K562 (cell line): ENCODE measurements at regions not wholly inside any gene's neighbourhood (a gene's known extent, or its start where the extent isn't known, plus 50 kb on each side); places are given as distances from the start of the nearest gene placed in this dataset.

Source experiments
- ATAC-seq: fragments of 200-7000 bp; cut with Tn5 transposase; 3 replicates; pipeline ENCODE4 v1.9.1; 2020; ENCODE audit warnings: moderate library complexity
- BruUV-seq: library from RNA; stranded (reverse); fragments of 400-500 nt; replicated peaks from 2 replicates; lab custom pipeline; 2021; lab: Mats Ljungman, UMichigan
- CTCF ChIA-PET: fragments of 300-600 bp; formaldehyde crosslinking; extraction: SDS; loops from one replicate; lab custom pipeline; 2021; ENCODE audit warnings: low intra/inter-chr PET ratio; lab: Yijun Ruan, JAX
- POLR2A ChIA-PET: fragments of 300-600, 350-650 bp; sonication (Branson Sonifier 250); formaldehyde crosslinking; extraction: SDS; loops from one replicate; lab custom pipeline; 2021; ENCODE audit warnings: antibody characterized with exemption, inconsistent platforms; lab: Yijun Ruan, JAX
- DNase-seq, 4 experiments: peaks; one replicate each; pipeline versions ENCODE4 v3.0.0 to v3.0.0-alpha.2; 2011 to 2018; ENCODE audit warnings: low spot score in 3 of 4, mixed read lengths in 3 of 4; ENCODE audit errors: extremely low read depth in 1 of 4
- FAIRE-seq: peaks from 2 replicates; lab custom pipeline; 2011; peaks lifted over from hg19 to GRCh38; lab: Jason Lieb, UNC
- H2AFZ ChIP-seq: 2 replicates; pipeline ENCODE4 v1.6.0; 2011; ENCODE audit warnings: low read depth, low read length, control low read depth, inconsistent platforms
- H3K27ac ChIP-seq: fragments of 200-600 bp; 3 replicates; pipeline ENCODE4 v1.8.0; 2011; ENCODE audit warnings: low read depth, mild to moderate bottlenecking, control low read depth, inconsistent platforms, low read length, moderate library complexity, mixed read lengths; ENCODE audit errors: extremely low read depth
- H3K27me3 ChIP-seq, 2 experiments: fragments of 300-600 bp in 1 of 2; 2 replicates in 1 of 2; 3 replicates in 1 of 2; pipeline versions ENCODE4 v1.6.0 to v1.8.0; 2011; ENCODE audit warnings: inconsistent platforms in 2 of 2, low read length in 2 of 2, mild to moderate bottlenecking in 1 of 2, mixed read lengths in 1 of 2, moderate library complexity in 1 of 2; ENCODE audit not compliant: control insufficient read depth in 2 of 2, insufficient read depth in 2 of 2
- H3K36me3 ChIP-seq: fragments of 300-600 bp; 3 replicates; pipeline ENCODE4 v1.8.0; 2011; ENCODE audit warnings: mild to moderate bottlenecking, low read length, inconsistent platforms; ENCODE audit not compliant: control insufficient read depth, insufficient read depth
- H3K4me1 ChIP-seq, 2 experiments: fragments of 200-600 bp in 1 of 2; replicated peaks in 1 of 2; 2 replicates in 1 of 2; 3 replicates in 1 of 2; pipeline versions ENCODE4 v1.5.1 to v1.8.0; 2011; ENCODE audit warnings: inconsistent platforms in 2 of 2, low read length in 2 of 2, mild to moderate bottlenecking in 1 of 2, mixed read lengths in 1 of 2, moderate library complexity in 1 of 2; ENCODE audit not compliant: control insufficient read depth in 2 of 2, insufficient read depth in 2 of 2
- H3K4me2 ChIP-seq: 2 replicates; pipeline ENCODE4 v1.6.1; 2011; ENCODE audit warnings: low read length, control low read depth, inconsistent platforms, mixed read lengths; ENCODE audit not compliant: insufficient read depth
- H3K4me3 ChIP-seq: fragments of 200-600 bp; sonication (generic), shearing (Covaris generic); 2 replicates; pipeline ENCODE4 v1.5.1; 2016; ENCODE audit warnings: control low read depth, inconsistent platforms
- H3K79me2 ChIP-seq: fragments of 200-600 bp; 3 replicates; pipeline ENCODE4 v1.8.0; 2011; ENCODE audit warnings: low read length, inconsistent platforms; ENCODE audit not compliant: control insufficient read depth, insufficient read depth
- H3K9ac ChIP-seq, 2 experiments: 2 replicates each; pipeline versions ENCODE4 v1.6.0 to v1.6.1; 2011; ENCODE audit warnings: low read depth in 2 of 2, low read length in 2 of 2, control low read depth in 1 of 2, inconsistent platforms in 1 of 2, mild to moderate bottlenecking in 1 of 2, mixed read lengths in 1 of 2; ENCODE audit not compliant: insufficient read depth in 1 of 2
- H3K9me1 ChIP-seq: one replicate; pipeline ENCODE4 v1.6.0; 2011; ENCODE audit warnings: inconsistent platforms, mild to moderate bottlenecking, low read length, moderate library complexity; ENCODE audit not compliant: control insufficient read depth, insufficient read depth
- H3K9me3 ChIP-seq: replicated peaks from 2 replicates; pipeline ENCODE4 v1.5.1; 2011; ENCODE audit warnings: low read depth, low read length, inconsistent platforms; ENCODE audit not compliant: control insufficient read depth, insufficient read depth
- H4K20me1 ChIP-seq: replicated peaks from 2 replicates; pipeline ENCODE4 v1.6.1; 2011; ENCODE audit warnings: low read length, inconsistent platforms, mixed read lengths; ENCODE audit not compliant: control insufficient read depth, insufficient read depth
- JUND ChIP-seq, 2 experiments: IDR thresholded peaks; 2 replicates in 1 of 2; 3 replicates in 1 of 2; pipeline ENCODE4 v1.6.1; 2011; ENCODE audit warnings: borderline replicate concordance in 2 of 2, low read depth in 2 of 2, low read length in 2 of 2, improper control_type of control experiment in 1 of 2, missing biosample characterization in 1 of 2, missing genetic modification characterization in 1 of 2, missing genetic modification reagents in 1 of 2
- MEIS2 ChIP-seq: fragments of 450-650 bp; IDR thresholded peaks from 2 replicates; pipeline ENCODE4 v1.6.1; 2014; ENCODE audit warnings: mild to moderate bottlenecking; ENCODE audit not compliant: partially characterized antibody
- NFE2L1 ChIP-seq: fragments of 450-650 bp; IDR thresholded peaks from 2 replicates; pipeline ENCODE4 v1.6.1; 2016; ENCODE audit warnings: missing genetic modification characterization, low read depth, mild to moderate bottlenecking, missing compliant biosample characterization, moderate library complexity, borderline replicate concordance
- PBX2 ChIP-seq, 2 experiments: IDR thresholded peaks in 1 of 2; conservative IDR thresholded peaks in 1 of 2; 2 replicates each; pipeline ENCODE4 v1.6.1; 2016; ENCODE audit warnings: low read depth in 2 of 2, mild to moderate bottlenecking in 1 of 2, missing compliant biosample characterization in 1 of 2, missing genetic modification characterization in 1 of 2, moderate library complexity in 1 of 2
- PKNOX1 ChIP-seq: fragments of 450-650 bp; IDR thresholded peaks from 2 replicates; pipeline ENCODE4 v1.6.1; 2016
- RAD51 ChIP-seq: fragments of 450-650 bp; IDR thresholded peaks from 2 replicates; pipeline ENCODE4 v1.7.1; 2016; ENCODE audit warnings: low read depth, mild to moderate bottlenecking, borderline replicate concordance
- SETDB1 ChIP-seq: IDR thresholded peaks from one replicate; pipeline ENCODE4 v1.6.1; 2012; ENCODE audit warnings: low read length, control low read depth, inconsistent platforms
- SMAD3 ChIP-seq: fragments of 450-650 bp; formaldehyde crosslinking; conservative IDR thresholded peaks from 2 replicates; pipeline ENCODE4 v1.4.0; 2020; ENCODE audit warnings: mild to moderate bottlenecking
- SMAD4 ChIP-seq: fragments of 250-450 bp; sonication (Bioruptor Pico); conservative IDR thresholded peaks from 2 replicates; pipeline ENCODE4 v1.8.0; 2021; ENCODE audit warnings: inconsistent platforms, mild to moderate bottlenecking, moderate library complexity
- TCF7 ChIP-seq: sonication (generic); IDR thresholded peaks from 2 replicates; pipeline ENCODE4 v1.6.1; 2016; ENCODE audit warnings: antibody characterized with exemption, borderline replicate concordance
- WGBS: fragments of 100-300 bp; shearing (Covaris generic); methylation state at CpG from one replicate; pipeline ENCODE4 v1.1.6; 2016; ENCODE audit warnings: low coverage, mixed read lengths; ENCODE audit not compliant: insufficient coverage; ENCODE audit errors: missing lambda C conversion rate; 5-methylcytosine and 5-hydroxymethylcytosine counted together
- in situ Hi-C: fragments of 300-500 bp; cut with MboI; formaldehyde crosslinking; loops from 4 replicates; pipeline ENCODE4 v1.15.0; 2018; ENCODE audit warnings: inconsistent platforms, mixed read lengths
- intact Hi-C: fragments of 100-400 bp; cut with micrococcal nuclease; formaldehyde crosslinking; loops from 2 replicates; pipeline ENCODE4 v1.14.2; 2022

- Histone ChIP-seq H4K20me1 (no peaks in the 10 kb centered on the region), H3K27me3 (no peaks in the 10 kb centered on the region), H3K9ac (no peak overlapping the region), H3K9me1 (no peaks in the 10 kb centered on the region), H3K4me2 (no peak overlapping the region), H3K79me2 (peaks cover 33% of the 10 kb centered on the region), H3K9me3 (no peaks in the 10 kb centered on the region), H3K4me1 (no peaks in the 10 kb centered on the region), H2AFZ (no peak overlapping the region), H3K36me3 (peaks cover 25% of the 10 kb centered on the region; the same call in 2 of the 3 replicates), H3K4me3 (no peak overlapping the region), H3K27ac (no peak overlapping the region)
- DNase-seq (no peak), FAIRE-seq (no peak), ATAC-seq (peak; percentile 61; the same call in 2 of the 3 replicates)
- CTCF ChIA-PET: no interaction called here
- no TSS peak for BruUV-seq
- POLR2A ChIA-PET: interaction anchor here (0.6 to 0.7 kb wide), 2 partner anchors 8 to 50 kb away, joined by 3 to 4 read pairs; no protein-coding TSS in a partner anchor
- intact Hi-C loops: no loop called here
- TF ChIP-seq SETDB1: no peak
- no peak for TF ChIP-seq TCF7
- no peak for TF ChIP-seq SMAD4 (CRISPR knock-in tag)
- in situ Hi-C loops: no loop called here
- WGBS: 83% methylated on average over 3 of the region's 3 CpGs
Observed at GRCh38 chr4:126906466-126906865, 726.3 kb upstream of the INTU start.

- TF ChIP-seq MEIS2 (peak; percentile 82), SMAD3 (CRISPR knock-in tag) (no peak), JUND (IDR thresholded peaks at IDR 0.05; ENCODE audit: borderline replicate concordance, low read depth, low read length) (no peak), JUND (tag; IDR thresholded peaks at IDR 0.05; ENCODE audit: borderline replicate concordance, low read depth, low read length) (no peak), PKNOX1 (peak; percentile 58), RAD51 (no peak), PBX2 (CRISPR knock-in tag; IDR thresholded peaks at IDR 0.05; ENCODE audit: low read depth) (no peak), PBX2 (tag; conservative IDR thresholded peaks at IDR 0.05; ENCODE audit: low read depth) (peak; percentile 64; the same call in 1 of the 2 replicates), NFE2L1 (tag) (no peak)
- no peak for FAIRE-seq
- no peak for ATAC-seq
- H3K27me3 ChIP-seq: no peaks in the 10 kb centered on the region
- ChIA-PET CTCF (no interaction called here), POLR2A (no interaction called here)
- intact Hi-C loops (no loop called here), in situ Hi-C loops (no loop called here)
- no peak overlapping the region for H3K4me3 ChIP-seq
- H3K27ac ChIP-seq: no peak overlapping the region
- H3K4me1 ChIP-seq: no peaks in the 10 kb centered on the region
- peaks cover 22% of the 10 kb centered on the region; the same call in 2 of the 3 replicates for H3K36me3 ChIP-seq
- no peaks in the 10 kb centered on the region for H3K9me1 ChIP-seq
- no peak overlapping the region for H3K4me2 ChIP-seq
- WGBS: no CpG with 5 or more reads among the region's 1 CpG
- no peaks in the 10 kb centered on the region for H4K20me1 ChIP-seq
- H3K9ac ChIP-seq: no peak overlapping the region
- no peaks in the 10 kb centered on the region for H3K9me3 ChIP-seq
- BruUV-seq: no TSS peak
- H2AFZ ChIP-seq: no peak overlapping the region
- no peak for DNase-seq
- H3K79me2 ChIP-seq: peaks cover 42% of the 10 kb centered on the region
Observed at GRCh38 chr4:126907389-126907788, 725.4 kb upstream of the INTU start.
